ENCODE measurements at regions not wholly inside any gene's neighbourhood (a gene's known extent, or its start where the extent isn't known, plus 50 kb on each side); places are given as distances from the start of the nearest gene placed in this dataset.
A peak's percentile ranks its signal among the peaks of the same experiment; 100 is the strongest.
"Not testable (repeated sequence)": the region's sequence is repeated elsewhere in the genome, so short reads cannot be mapped to it uniquely, and the experiment has no call there.

DNA sequence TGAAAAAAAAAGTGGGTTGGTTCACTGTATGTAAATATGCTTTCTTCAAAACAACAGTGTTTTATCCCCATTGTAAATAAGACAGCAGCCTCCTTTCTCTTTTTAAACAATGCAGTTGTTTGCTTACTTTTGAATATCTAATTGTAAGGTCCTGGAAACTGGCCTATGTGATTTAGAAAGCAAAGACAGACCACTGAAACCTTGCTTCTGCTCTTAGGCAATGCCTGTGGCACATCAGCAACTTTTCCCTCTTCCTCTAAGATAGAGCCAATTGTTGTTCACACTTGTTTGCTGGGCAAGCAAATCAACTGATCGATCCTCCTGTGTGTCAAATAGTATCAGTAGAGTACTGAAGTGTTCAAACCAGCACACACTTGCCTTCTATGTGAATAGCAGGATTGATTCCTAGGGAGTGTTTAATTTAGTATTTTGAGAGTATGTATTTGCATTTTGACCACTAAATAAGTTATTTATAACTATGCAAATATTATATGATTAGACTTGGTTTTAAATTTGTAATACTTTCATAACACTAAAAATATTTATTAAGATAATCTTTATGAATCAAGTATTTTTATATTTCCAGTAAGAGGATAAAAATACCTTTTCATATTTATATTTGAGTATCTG lies 55.4 kb upstream of the GRPR start:
- no peak for DNase-seq

DNA sequence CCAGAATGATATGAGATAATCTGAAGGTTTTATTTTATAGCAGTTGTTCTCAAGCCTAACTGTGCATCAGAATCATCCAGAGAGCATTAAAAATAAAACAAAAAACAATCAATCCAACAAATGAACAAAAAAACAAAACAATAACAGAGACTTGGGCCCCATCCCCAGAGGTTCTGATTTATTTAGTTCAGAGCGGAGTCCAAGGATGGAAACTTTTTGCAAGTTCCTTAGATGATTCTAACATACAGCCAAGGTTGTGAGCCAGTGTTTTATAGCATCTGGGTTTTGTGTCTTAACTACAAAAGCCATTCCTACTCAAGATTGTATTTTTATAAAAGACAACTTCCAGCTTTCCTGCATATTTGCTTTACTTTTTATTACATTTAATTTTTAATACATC lies 59.4 kb upstream of the GRPR start:
- DNase-seq: no peak

DNA sequence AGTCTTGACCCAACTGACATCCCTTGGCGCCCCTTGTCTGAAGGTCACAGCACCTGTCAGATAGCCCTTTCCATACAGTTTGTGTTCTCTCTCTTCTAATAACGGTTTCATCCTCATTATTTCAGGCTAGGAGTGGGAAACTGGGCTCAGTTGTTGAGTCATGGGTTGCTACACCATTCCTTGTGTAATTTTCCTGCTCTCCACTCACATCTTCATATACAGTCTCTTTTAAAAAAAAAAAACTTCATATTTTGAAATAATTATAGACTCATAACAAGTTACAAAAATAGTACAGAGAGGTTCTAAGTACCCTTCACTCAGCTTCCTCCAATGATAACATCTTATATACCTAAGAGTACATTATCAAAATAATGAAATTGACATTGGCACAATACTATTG lies 60.2 kb upstream of the GRPR start:
- DNase-seq: no peak

DNA sequence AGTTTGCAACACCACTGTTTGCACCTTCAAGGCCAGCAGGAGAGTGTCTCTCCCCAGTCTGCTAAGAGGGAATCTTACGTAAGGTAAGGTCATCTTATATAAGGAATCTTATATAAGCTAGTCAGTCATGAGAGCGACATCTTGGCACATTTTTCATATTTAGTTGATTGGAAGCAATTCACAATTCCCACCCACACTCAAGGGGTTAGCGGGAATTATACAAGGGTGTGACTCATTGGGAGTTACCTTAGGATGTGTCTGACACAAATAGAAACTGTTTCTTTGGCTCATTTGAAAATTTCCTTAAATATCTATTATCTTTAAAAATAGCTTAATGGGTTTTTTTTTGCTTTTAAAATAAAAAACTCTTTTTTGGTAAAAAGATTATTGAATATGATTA lies 62.1 kb upstream of the GRPR start:
- no peak for DNase-seq

DNA sequence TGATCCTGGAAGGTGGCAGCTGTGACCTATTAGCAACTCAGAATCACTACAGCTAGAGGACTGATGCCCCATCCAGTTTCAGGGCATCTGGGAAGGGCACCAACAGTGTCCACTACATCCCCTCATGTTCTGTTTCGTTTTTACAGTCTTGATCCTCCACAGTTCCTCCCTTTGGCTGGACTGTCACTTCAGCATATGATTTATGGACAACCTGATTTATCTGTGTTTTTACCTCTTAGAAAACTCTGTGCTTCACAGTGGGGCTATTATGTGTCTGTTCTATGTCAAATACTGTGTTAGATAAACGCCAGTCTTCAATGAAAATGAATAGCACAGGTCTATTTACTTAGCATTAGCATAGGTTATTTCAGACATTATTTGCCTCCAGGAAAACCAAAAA lies 63.1 kb upstream of the GRPR start:
- DNase-seq: no peak

DNA sequence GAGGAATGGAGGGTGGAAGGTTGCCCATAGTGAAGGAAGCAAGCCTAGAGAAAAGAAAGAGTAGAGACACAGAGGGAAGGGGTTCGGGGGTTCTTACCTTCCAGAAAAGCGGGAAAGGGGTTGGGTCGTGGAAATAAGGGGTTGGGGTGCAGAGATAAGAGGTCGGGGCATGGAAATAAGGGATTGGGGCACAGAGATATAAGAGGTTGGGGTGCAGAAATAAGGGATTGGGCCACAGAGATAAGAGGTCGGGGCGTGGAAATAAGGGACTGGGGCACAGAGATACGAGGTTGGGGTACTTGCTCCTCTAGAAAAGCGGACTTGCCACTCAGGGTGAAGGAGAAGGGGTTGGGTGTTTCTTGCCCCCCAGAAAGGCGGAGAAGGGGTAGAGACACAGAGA lies 74.2 kb upstream of the GRPR start:
- DNase-seq: not testable (repeated sequence)

DNA sequence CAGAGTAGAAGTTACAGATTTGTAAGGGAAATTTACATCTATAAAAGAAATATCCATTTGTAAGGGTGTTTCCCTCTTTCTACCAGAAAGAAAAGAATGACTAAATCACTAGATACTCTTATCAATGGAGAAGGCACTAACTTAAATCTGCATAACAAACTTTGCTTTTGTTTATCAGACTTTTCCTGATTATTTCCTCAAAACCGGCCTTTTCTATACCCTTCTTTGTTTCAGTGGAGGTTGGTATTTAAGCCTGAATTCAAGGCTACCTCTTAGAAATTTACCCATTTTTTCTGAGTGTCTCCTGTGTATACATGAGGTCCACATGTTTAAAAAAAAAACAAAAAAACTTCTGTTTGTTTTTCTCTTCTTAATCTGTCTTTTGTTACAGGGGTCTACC lies 80.4 kb upstream of the GRPR start:
- DNase-seq: no peak

DNA sequence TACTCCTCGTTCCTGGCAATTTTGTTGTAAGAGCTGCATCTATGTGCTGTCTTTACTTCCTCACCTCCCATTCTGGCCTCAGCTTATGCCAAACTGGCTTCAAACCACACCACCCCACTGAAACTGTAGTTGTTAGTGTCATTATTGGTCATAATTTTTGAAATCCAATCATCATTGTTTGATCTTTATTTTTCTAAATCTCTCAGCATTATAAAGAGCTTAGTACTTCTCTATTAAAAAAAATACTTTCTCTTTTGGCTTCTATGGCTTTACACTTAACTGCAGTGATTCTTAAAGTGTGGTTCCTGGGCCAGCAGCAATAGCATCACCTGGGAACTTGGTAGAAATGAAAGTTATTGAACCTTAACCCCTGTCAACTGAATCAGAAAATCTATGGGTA lies 83.5 kb upstream of the GRPR start:
- DNase-seq: no peak

DNA sequence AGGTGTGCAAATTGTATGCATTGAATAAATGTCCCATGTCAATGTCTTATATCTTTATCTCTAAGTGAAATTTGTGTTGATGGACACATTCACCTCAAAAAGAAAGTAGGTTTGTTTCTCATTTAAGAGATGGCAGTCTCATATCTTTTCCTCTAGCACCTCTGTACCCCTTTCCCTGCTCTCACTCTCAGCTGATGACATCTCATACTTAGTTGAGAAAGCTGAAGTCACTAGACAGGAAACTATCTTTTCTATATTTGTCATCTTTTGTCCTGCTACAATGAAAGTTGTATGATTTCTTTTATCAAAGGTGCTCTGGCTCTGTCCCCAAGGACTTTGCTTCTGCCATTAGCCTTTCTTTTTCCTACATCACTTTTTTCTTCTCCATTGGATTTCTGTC lies 84.0 kb upstream of the GRPR start:
- no peak for DNase-seq

DNA sequence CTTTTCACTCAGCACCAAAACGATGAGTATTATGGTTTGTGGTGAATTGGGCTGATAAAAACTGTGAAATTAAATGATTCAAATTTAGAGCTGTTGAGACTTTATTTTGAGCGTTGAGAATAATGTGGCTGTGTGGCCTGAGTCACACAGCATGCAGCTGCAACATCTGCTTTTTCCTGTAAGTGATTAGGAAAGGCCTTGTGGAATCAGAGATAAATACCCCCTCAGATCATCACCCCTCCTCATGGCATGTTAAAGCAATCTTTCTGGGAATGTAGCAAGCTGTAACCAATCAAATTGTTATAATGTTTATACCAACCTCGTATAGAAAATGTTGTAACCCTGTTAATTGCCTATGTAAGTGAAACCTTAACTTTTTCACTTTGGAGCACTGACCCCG lies 90.0 kb upstream of the GRPR start:
- DNase-seq: no peak

DNA sequence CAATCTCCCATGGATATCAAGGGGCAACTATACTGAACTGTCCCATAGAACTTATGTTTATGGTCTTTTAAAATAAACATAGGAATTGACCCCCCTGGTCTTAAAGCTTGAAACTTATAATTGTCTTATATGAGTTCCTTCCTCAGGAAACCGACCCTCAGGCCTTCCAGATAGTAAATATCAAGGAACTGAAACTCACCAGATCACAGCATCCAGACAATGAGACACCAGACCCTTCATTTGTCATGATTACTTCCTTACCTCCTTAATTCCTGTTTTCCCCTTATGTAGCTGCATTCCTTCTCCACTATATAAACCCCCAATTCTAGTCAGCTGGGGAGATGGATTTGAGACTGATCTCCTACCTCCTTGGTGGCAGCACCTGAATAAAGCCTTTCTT lies 94.8 kb upstream of the GRPR start:
- no peak for DNase-seq

DNA sequence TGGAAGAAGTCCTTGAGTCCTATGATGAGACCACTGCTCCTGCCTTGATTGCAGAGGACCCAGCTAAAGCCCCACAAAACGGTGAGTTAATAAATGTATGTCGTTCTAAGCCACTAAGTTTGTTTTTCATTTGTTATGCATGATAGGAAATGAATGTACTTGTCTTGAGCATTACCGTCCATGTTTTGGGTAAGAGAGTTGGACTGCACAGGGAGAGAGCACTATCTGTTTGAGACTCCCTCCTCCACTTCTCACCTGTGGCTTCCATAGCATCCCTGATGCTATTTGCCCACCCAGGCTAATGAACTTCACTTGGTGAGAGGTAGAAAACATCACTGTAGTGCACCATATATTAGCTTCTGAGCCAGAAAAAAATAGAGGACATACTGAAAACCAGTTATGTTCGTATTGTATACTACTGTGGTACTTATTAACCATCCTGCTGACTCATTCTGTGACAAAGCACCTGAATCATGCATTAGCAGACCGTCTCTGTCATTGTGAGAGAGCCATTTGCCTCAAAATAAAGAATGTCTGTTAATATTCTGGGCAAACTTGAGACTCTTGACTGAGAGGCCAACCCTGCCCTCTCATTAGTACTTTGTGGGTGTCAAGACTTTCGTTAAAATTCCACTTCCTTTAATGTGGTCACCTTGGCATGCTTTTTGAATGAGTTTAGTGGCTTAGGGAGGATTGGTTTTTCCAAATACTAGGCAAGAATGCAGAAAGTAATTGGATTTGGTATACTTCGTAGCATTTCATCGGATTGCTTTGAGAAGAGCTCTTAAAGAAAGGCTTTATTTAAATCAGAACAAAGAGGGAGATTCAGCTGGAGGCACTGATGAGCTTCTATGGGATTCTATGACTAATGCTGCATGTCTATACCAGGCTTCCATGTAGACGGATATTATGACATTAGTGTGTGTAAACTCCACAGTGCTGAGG lies 99.3 kb upstream of the GRPR start:
- no peak for DNase-seq

DNA sequence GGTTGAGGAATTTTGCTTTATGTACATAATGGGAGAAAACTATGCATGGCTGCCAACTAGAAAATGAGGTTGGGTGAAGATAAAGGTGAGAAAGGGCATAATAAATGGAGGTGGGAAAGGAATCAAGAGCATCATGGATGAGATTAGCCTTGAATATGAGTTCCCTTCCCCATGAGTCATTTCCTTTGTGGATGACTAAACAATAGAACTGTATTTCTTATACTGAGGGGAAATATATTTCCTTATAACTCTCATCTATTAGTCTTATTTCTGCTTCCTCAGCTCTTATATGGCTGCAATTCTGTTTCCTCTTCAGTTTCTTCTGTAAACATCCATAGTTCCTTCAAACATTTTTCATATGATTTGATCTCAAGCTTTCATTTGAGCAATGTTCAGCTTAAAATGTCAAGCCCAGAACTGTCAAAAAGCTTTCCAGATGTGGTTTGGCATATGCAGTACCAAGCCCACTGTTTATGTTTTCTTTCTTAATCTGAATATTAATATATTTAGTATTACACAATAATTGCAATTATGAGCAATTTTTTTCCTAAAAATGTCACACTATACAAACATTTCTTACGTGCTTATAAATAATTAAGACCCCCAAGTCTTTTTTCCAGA lies 100.7 kb upstream of the GRPR start:
- DNase-seq: no peak

DNA sequence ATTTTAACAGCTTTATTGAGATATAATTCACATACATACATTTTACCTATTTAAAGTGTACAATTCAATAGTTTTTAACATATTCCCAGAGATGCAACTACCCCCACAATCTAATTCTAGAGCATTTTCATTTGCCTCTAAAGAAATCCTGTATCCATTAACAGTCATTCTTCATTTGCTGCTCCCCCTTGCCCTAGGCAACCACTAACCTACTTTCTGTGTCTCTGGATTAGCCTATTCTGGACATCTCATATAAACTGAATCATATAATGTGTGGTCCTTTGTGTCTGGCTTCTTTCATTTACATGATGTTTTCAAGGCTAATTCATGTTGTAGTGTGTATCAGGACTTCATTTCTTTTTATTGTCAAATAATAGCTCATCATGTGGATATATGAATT lies 105.1 kb upstream of the GRPR start:
- no peak for DNase-seq

DNA sequence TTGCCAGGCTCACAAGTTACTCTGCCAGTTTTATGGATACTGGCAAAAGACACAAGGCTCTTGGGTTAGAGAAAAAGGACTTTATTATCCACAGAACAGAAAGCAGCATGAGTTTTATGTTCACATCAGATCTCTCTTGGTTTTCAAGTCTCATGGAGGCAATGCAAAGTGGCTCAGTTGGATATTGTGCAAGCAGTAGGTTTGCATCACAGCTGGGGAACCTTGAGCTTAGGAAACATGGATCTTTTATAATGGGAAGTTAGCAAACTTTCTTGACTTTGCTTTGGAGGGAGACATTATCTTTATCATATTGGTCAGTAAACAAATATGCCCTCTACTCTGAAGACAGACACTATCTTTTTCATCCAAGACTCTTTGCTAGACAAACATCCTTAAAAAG lies 109.2 kb upstream of the GRPR start:
- no peak for DNase-seq

DNA sequence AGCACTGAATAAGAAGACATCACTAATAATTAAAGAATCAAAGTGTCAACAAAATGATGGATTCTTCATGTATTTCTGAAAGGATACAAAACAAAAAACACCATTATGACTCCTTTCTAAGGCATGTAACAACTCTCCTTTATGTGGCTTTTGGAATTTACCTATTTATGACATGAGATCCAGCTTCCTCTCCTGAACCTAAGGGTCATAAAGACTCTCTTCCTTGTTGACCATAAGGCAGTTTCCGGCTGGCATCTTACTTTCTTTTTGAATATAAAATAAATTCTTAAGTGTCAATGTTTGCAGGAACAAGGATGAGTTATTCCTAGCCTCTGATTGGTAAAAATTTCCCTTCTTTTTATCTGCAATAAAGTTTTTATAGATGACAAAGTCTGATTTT lies 111.1 kb upstream of the GRPR start:
- DNase-seq: no peak

DNA sequence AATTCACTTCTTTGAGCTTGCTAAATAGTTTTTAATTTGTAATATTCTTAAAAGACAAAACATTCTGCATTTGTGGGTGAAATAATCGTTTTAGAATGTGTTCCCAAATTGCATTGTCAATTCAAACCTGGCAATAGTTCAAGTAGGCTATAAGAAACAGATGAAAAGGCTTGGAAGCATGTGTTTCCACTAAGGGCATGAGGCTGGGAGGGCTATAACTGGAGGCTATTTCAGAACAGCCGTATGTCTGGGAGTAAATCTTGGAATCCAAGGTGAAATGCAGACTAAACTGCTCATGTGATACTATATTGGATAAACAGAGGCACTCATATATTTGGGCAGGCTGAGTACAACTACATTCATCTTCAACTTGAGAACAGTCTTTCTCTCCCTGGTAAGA lies 117.4 kb upstream of the GRPR start:
- DNase-seq: no peak

DNA sequence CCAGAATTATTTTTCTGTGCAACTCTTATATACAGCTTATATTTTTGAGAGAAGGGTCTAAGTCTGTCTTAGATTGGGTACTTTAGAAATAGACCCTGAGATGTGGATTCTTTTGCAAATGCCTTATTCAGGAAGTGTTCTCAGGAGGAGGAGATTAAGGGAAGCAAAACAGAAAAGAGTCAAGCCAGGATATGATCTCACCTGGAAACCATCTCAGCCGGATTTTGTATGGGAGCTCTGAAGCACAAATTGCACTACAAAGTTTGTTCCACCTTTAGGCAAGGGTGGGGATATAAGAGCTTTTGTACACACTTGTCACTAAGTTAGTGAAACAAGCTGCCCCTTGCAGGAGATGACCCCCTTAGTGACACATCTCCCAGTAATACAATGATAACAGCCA lies 121.2 kb upstream of the GRPR start:
- no peak for DNase-seq

DNA sequence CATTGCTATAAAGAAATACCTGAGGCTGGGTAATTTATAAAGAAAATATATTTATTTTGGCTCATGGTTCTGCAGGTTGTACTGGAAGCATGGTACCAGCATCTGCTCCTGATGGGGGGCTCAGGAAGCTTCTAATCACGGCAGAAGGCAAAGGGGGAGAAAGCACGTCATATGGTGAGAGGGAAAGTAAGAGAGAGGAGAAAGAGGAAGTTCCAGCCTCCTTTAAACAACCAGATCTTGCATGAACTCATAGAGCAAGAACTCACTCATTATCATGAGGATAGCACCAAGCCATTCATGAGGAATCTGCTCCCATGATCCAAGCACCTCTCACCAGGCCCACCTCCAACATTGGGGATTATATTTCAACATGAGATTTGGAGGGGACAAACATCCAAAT lies 125.0 kb upstream of the GRPR start:
- DNase-seq: no peak

DNA sequence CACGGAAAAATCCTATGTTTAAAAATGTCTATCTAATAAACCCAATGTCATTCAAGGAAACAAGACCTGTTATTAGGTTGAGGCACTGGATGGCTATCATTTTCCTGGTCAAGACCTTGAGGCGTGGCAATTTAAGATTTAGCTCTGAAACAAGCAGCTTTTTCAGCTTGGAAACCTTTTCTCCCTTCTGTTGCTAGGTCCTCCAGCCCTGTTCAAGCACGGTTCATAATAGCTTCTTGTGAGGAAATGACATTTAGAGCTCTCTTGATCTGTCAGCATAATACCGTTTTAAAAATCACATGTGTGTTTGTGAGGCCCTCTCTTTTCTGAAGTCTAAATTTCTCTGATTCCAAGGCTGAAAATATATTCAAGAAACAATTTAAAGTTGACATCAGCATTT lies 133.6 kb upstream of the GRPR start:
- DNase-seq: no peak

DNA sequence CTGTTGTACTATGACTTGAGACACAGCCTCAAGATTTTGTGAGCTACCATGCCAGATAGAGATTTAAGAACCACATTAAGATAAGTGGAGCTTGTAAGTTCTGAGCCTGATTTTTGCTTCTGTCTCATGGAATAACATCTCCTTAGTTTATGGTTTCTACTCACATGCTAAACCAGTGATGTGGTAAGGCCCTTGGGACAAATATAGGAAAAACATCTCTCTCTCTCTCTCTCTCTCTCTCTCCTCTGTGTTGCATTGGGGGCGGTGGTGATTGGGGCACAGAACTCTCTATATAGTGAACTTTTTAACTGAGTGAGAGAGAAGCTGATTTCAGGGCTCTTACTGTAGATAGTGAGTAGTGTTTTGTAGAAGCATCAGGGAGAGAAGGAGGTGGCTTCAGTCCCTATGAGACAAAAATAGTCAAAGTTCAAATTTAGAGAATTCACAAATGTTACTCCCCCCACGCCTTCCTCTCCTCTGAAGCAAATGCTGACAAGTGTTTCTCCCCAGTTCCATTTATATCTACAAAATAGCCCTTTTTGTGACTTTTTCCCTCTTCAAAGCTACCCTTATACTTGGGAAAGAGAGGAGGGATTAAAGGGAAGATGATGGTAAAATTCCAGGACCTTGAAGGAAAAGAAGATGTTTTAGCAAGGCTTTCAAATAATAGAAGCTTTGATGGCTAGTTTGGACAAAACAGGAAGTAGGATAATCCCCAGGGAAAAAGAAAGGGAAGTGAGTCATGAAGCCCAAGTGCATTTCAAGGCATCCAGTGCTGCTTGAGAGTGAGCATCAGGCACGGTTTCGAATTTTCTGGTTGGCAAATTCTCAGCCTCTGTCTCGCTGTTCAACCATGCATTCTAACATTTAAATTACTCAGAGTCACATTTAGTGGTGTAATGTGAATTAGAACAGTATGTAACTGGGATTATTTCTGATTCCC lies 134.3 kb upstream of the AP1S2 start:
- no peak for DNase-seq

DNA sequence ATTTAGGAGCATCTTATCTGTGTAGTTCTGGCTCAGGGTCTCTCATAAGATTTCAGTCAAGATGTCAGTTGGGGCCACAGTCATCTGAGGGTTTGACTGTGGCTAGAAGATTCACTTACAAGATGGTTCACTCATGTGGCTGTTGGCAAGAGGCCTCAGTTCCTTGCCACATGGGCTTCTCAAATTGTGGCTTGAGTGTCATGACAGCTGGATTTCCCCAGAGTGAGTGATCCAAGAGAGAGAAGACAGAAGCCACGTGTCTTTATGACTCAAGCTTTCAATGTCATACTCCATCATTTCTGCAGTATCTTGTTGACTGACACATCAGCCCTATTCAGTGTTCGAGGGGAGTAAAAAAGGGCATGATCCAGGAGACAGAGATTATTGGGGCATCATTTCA lies 131.3 kb upstream of the AP1S2 start:
- DNase-seq: peak; percentile 8

DNA sequence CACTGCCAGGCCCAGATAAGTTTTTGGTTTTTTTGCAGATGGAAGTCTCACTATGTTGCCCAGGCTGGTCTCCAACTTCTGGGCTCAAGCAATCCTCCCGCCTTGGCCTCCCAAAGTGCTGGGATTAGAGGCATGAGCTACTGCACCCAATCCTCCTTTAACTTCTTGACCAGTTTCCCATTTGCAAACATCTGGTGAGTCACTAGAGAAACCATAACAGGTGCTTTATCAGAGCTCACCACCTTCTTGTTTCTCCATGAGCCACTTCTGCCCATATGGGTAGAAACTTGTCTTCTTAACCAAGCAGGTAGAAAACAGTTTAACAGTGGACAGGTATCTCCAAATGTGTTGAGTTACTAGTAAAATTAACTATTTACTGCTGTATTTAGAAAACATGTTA lies 128.4 kb upstream of the AP1S2 start:
- DNase-seq: no peak
